ENCODE measurements at regions not wholly inside any gene's neighbourhood (a gene's known extent, or its start where the extent isn't known, plus 50 kb on each side); places are given as distances from the start of the nearest gene placed in this dataset.
"Not testable (repeated sequence)": the region's sequence is repeated elsewhere in the genome, so short reads cannot be mapped to it uniquely, and the experiment has no call there.

DNA sequence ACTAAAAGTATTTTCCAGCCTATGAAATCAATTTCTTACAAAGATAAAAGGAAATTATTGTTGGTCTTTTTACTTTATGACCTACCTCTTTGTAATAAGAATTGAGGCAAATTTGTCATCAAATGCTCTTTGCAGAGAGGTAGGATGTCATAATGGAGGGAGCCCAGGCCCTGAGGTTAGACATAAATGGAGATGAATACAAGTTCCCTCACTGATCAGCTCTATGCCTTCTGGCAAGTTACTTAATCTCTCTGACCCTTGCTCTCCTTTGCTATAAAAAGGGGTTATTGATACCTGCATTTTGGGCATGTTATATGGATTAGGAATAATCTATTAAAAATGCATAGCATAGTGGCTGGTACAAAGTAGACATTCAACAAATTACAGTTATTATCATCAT is 146.9 kb upstream of the KRR1 start:
- H3K36me3 ChIP-seq (ENCODE audit: control insufficient read depth, insufficient read depth, low read length) = no peaks in the 10 kb centered on the region
- no peaks in the 10 kb centered on the region for H3K9me3 ChIP-seq (ENCODE audit: control insufficient read depth, low read length)
- H3K9ac ChIP-seq = no peak overlapping the region
- no peak overlapping the region for H2AFZ ChIP-seq
- TF ChIP-seq, protein P1, sequence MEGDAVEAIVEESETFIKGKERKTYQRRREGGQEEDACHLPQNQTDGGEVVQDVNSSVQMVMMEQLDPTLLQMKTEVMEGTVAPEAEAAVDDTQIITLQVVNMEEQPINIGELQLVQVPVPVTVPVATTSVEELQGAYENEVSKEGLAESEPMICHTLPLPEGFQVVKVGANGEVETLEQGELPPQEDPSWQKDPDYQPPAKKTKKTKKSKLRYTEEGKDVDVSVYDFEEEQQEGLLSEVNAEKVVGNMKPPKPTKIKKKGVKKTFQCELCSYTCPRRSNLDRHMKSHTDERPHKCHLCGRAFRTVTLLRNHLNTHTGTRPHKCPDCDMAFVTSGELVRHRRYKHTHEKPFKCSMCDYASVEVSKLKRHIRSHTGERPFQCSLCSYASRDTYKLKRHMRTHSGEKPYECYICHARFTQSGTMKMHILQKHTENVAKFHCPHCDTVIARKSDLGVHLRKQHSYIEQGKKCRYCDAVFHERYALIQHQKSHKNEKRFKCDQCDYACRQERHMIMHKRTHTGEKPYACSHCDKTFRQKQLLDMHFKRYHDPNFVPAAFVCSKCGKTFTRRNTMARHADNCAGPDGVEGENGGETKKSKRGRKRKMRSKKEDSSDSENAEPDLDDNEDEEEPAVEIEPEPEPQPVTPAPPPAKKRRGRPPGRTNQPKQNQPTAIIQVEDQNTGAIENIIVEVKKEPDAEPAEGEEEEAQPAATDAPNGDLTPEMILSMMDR (IDR thresholded peaks at IDR 0.05) = no peak
- H3K4me3 ChIP-seq (ENCODE audit: low read depth, low read length) = no peak overlapping the region
- H3K4me2 ChIP-seq (ENCODE audit: low read length) = no peak overlapping the region
- H3K4me1 ChIP-seq = no peaks in the 10 kb centered on the region
- H3K27me3 ChIP-seq (ENCODE audit: control insufficient read depth, insufficient read depth, low read length) = no peaks in the 10 kb centered on the region
- H3K27ac ChIP-seq = no peak overlapping the region
- H3K79me2 ChIP-seq = no peaks in the 10 kb centered on the region

DNA sequence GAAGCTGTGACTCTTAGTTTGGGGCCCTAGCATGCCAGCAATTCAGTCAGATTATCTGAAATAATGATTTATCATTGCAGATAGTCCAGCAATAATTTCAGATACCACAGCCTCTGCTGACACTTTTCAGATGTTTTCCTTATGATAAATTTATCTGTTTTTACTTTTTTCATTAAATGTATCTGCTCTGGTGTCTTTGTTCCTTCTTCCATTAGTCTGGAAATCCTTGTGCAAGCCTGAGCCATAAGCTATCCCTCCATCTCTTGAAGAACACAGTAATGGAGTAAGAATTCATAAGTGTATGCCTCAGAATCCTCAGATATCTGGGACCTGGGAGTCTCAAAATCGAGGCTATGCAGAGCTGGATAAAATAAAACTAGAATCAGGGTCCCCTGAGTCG is 146.4 kb upstream of the KRR1 start:
- Histone ChIP-seq H3K36me3 (ENCODE audit: control insufficient read depth, insufficient read depth, low read length) (no peaks in the 10 kb centered on the region), H3K27me3 (ENCODE audit: control insufficient read depth, insufficient read depth, low read length) (no peaks in the 10 kb centered on the region), H3K4me3 (ENCODE audit: low read depth, low read length) (no peak overlapping the region), H3K9ac (no peak overlapping the region), H3K79me2 (no peaks in the 10 kb centered on the region), H3K27ac (no peak overlapping the region), H3K4me2 (ENCODE audit: low read length) (no peak overlapping the region), H3K9me3 (ENCODE audit: control insufficient read depth, low read length) (no peaks in the 10 kb centered on the region), H2AFZ (no peak overlapping the region), H3K4me1 (no peaks in the 10 kb centered on the region)
- TF ChIP-seq, protein P1 (IDR thresholded peaks at IDR 0.05) = no peak

DNA sequence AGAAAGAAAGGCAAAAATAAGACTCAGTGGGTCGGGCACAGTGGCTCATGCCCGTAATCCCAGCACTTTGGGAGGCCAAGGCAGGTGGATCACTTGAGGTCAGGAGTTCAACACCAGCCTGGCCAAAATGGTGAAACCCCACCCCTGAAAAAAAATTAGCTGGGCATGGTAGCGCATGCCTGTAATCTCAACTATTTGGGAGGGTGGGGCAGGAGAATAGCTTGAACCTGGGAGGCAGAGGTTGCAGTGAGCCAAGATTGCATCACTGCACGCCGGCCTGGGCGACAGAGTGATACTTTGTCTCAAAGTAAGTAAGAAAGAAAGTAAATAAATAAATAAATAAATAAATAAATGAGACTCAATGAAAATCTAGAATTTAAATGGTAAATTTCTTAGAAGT is 145.9 kb upstream of the KRR1 start:
- not testable (repeated sequence) for H3K4me1 ChIP-seq; H3K4me2 ChIP-seq (ENCODE audit: low read length); H3K9me3 ChIP-seq (ENCODE audit: control insufficient read depth, low read length); H3K36me3 ChIP-seq (ENCODE audit: control insufficient read depth, insufficient read depth, low read length); H2AFZ ChIP-seq; H3K79me2 ChIP-seq; H3K27me3 ChIP-seq (ENCODE audit: control insufficient read depth, insufficient read depth, low read length); H3K9ac ChIP-seq; H3K4me3 ChIP-seq (ENCODE audit: low read depth, low read length); H3K27ac ChIP-seq

DNA sequence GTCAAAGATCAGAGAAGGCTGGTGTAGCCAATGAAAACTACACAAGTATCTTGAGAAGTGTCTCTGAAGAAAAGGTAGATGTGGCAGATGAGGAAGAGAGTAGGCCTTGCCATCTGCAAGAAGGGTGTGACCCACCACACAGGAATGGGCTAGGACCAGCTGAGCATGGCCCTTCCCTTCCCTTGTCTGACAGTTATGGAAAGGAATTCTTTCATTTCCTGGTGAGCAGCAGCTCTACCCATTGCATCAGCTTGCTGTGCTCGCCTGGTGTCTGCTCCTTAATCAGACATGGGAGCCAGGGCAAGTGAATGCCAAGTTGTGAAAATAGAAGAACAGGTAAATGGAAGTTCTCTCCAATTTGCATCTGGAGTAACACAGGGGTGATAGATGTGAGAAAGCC is 145.2 kb upstream of the KRR1 start:
- H3K4me1 ChIP-seq = no peaks in the 10 kb centered on the region
- no peaks in the 10 kb centered on the region for H3K9me3 ChIP-seq (ENCODE audit: control insufficient read depth, low read length)
- no peaks in the 10 kb centered on the region for H3K27me3 ChIP-seq (ENCODE audit: control insufficient read depth, insufficient read depth, low read length)
- no peak overlapping the region for H3K4me2 ChIP-seq (ENCODE audit: low read length)
- H3K27ac ChIP-seq = no peak overlapping the region
- no peak overlapping the region for H3K9ac ChIP-seq
- no peak overlapping the region for H2AFZ ChIP-seq
- no peaks in the 10 kb centered on the region for H3K79me2 ChIP-seq
- H3K4me3 ChIP-seq (ENCODE audit: low read depth, low read length) = no peak overlapping the region
- no peaks in the 10 kb centered on the region for H3K36me3 ChIP-seq (ENCODE audit: control insufficient read depth, insufficient read depth, low read length)
- TF ChIP-seq, protein P1 (IDR thresholded peaks at IDR 0.05) = no peak

DNA sequence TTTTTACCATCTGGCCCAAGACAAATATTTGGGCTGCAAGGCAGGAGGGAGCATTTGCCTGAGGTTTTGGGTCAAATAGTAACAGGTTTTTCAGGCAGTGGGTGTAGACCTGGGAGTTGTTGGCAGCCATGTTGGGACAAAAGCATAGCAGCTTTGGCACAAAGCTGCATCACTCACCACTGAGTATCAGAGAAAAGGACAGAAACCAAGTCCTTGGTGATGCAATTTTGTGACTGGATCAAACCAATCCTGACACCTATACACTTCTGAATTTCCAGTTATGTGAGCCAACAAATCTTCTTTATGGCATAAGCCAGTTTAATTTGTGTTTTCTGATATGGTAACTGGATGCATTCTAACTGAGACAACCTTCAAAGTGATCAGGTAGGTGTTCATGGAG is 144.8 kb upstream of the KRR1 start:
- Histone ChIP-seq H3K9ac (no peak overlapping the region), H2AFZ (no peak overlapping the region), H3K4me2 (ENCODE audit: low read length) (no peak overlapping the region), H3K79me2 (no peaks in the 10 kb centered on the region), H3K4me1 (no peaks in the 10 kb centered on the region), H3K27me3 (ENCODE audit: control insufficient read depth, insufficient read depth, low read length) (no peaks in the 10 kb centered on the region), H3K9me3 (ENCODE audit: control insufficient read depth, low read length) (no peaks in the 10 kb centered on the region), H3K4me3 (ENCODE audit: low read depth, low read length) (no peak overlapping the region), H3K36me3 (ENCODE audit: control insufficient read depth, insufficient read depth, low read length) (no peaks in the 10 kb centered on the region), H3K27ac (no peak overlapping the region)
- TF ChIP-seq, protein P1 (IDR thresholded peaks at IDR 0.05) = no peak
